Aorta (tissue), 5 donors: ENCODE measurements at regions not wholly inside any gene's neighbourhood (a gene's known extent, or its start where the extent isn't known, plus 50 kb on each side); places are given as distances from the start of the nearest gene placed in this dataset.

Experiments
- ATAC-seq: fragments of 200-7000 bp; cut with Tn5 transposase; one replicate; pipeline ENCODE4 v1.9.1; 2022; ENCODE audit warnings: moderate library complexity; ENCODE audit not compliant: low FRiP score
- DNase-seq, 2 donors: peaks; one replicate each; pipeline ENCODE4 v3.0.0-alpha.2; 2020
- H3K27ac ChIP-seq, 2 donors: one replicate each; pipeline ENCODE4 v1.5.1; 2013; ENCODE audit warnings: low read length in 2 of 2, mild to moderate bottlenecking in 2 of 2, moderate library complexity in 2 of 2, control low read depth in 1 of 2, inconsistent platforms in 1 of 2, low read depth in 1 of 2
- H3K27me3 ChIP-seq, 2 donors: one replicate each; pipeline ENCODE4 v1.6.1; 2013; ENCODE audit warnings: control low read depth in 1 of 2, low read length in 1 of 2, mild to moderate bottlenecking in 1 of 2, moderate library complexity in 1 of 2; ENCODE audit not compliant: insufficient read depth in 2 of 2, control insufficient read depth in 1 of 2
- H3K36me3 ChIP-seq, 2 donors: one replicate each; pipeline ENCODE4 v1.6.1; 2013; ENCODE audit warnings: control low read depth in 1 of 2, low read length in 1 of 2, mild to moderate bottlenecking in 1 of 2; ENCODE audit not compliant: insufficient read depth in 2 of 2, control insufficient read depth in 1 of 2
- H3K4me1 ChIP-seq, 2 donors: one replicate each; pipeline ENCODE4 v1.6.1; 2013; ENCODE audit warnings: low read length in 2 of 2, control low read depth in 1 of 2, mild to moderate bottlenecking in 1 of 2, moderate library complexity in 1 of 2; ENCODE audit not compliant: insufficient read depth in 2 of 2, control insufficient read depth in 1 of 2
- H3K4me3 ChIP-seq, 2 donors: one replicate each; pipeline ENCODE4 v1.5.1; 2013; ENCODE audit warnings: low read length in 2 of 2, control low read depth in 1 of 2, mild to moderate bottlenecking in 1 of 2
- H3K9me3 ChIP-seq: one replicate; pipeline ENCODE4 v1.6.1; 2013; ENCODE audit warnings: mild to moderate bottlenecking, low read length; ENCODE audit not compliant: control insufficient read depth
- WGBS, 2 donors: extraction: QIAGEN DNeasy Blood & Tissue Kit; methylation state at CpG; one replicate each; pipeline ENCODE4 v1.1.7; 2013; 5-methylcytosine and 5-hydroxymethylcytosine counted together
- intact Hi-C, 2 donors: fragments of 100-400 bp; cut with DNase I; formaldehyde crosslinking; loops; one replicate each; pipeline versions ENCODE4 v1.14.2 to v1.15.0; 2022
- donor health status: healthy with polysubstance abuse.
- donor health status: Bipolar disorder and iron deficiency.
- donor health status: DM: no; HTN: no; CAD: no.
- donor health status: DM: no; HTN: no; CAD: no.
- donor health status: DM: yes; HTN: yes; CAD: no.

DNA sequence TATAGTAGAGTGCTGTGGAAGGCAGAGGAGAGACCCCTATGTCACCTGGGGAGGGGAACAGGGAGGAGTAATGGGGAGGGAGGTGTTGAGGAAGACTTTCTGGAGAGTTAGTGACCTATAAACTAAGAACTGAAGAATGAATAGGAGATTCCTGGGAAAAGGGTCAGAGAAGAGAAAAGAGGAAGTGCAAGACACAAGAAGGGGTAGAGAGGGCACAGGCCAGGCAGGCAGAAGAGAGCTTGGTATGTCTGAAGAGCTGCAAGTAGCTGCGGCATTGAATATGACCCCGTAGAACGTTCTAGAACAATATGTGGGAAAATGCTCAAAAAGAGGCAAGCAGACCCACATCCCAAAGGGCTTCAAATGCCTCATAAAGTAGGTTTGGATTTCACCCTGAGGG lies 361.2 kb downstream of the PRDM2 start:
- DNase-seq (no peak), ATAC-seq (no peak)
- H3K36me3 ChIP-seq = no peaks in the 10 kb centered on the region
- intact Hi-C loops = no loop called here
- no peak overlapping the region for H3K4me3 ChIP-seq
- no peaks in the 10 kb centered on the region for H3K4me1 ChIP-seq
- H3K27ac ChIP-seq = no peak overlapping the region
- H3K9me3 ChIP-seq = no peaks in the 10 kb centered on the region
- no peaks in the 10 kb centered on the region for H3K27me3 ChIP-seq
- 90 to 99% methylated on average over 3 of the region's 3 CpGs for WGBS, 2 donors

DNA sequence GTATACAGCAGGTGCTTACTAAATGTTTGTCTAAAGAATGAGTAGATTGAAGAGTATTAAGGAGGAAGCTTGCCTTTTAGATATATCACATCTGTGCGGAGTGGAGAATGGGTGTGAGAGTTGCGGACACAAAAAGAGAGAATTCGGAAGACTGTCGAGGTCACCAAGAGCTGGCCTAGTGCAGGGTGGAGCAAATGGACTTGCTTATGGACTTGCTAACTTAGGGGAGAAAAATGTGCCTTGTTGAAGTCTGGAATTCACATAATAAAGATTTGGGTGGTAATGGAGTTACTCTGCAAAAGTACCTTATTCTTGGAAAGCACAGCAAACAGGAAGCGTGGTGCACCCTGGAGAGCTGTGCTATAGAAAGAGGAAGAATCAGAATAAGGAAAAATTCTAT lies 361.7 kb downstream of the PRDM2 start:
- no peaks in the 10 kb centered on the region for H3K4me1 ChIP-seq
- H3K27ac ChIP-seq = no peak overlapping the region
- 92 to 93% methylated on average over 5 of the region's 5 CpGs for WGBS, 2 donors
- intact Hi-C loops = no loop called here
- no peaks in the 10 kb centered on the region for H3K9me3 ChIP-seq
- DNase-seq (no peak), ATAC-seq (no peak)
- H3K4me3 ChIP-seq = no peak overlapping the region
- H3K36me3 ChIP-seq = no peaks in the 10 kb centered on the region
- H3K27me3 ChIP-seq = no peaks in the 10 kb centered on the region

DNA sequence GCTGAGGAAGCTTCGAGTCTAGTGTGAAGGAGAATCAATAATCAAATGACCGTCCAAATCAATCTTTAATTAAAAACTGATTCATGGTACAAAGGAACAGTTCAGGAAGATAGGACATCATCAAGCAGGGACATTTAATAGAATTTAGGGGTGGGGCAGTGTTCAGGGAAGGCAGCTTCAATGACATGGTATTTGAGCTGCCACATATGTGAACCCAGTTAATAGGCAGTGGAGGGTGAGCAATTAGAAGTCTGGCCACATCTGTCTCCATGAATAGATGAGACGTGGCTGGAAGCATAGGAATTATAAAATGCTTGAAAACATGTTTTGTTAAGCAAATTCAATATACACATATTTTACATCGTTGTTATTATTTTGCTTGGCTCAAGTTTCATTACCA lies 362.7 kb downstream of the PRDM2 start:
- intact Hi-C loops = no loop called here
- ATAC-seq (no peak), DNase-seq (no peak)
- Histone ChIP-seq H3K4me1 (no peaks in the 10 kb centered on the region), H3K27me3 (no peaks in the 10 kb centered on the region), H3K36me3 (no peaks in the 10 kb centered on the region), H3K27ac (no peak overlapping the region), H3K4me3 (no peak overlapping the region), H3K9me3 (no peaks in the 10 kb centered on the region)
- WGBS, 2 donors = 73 to 77% methylated on average over 4 of the region's 4 CpGs

DNA sequence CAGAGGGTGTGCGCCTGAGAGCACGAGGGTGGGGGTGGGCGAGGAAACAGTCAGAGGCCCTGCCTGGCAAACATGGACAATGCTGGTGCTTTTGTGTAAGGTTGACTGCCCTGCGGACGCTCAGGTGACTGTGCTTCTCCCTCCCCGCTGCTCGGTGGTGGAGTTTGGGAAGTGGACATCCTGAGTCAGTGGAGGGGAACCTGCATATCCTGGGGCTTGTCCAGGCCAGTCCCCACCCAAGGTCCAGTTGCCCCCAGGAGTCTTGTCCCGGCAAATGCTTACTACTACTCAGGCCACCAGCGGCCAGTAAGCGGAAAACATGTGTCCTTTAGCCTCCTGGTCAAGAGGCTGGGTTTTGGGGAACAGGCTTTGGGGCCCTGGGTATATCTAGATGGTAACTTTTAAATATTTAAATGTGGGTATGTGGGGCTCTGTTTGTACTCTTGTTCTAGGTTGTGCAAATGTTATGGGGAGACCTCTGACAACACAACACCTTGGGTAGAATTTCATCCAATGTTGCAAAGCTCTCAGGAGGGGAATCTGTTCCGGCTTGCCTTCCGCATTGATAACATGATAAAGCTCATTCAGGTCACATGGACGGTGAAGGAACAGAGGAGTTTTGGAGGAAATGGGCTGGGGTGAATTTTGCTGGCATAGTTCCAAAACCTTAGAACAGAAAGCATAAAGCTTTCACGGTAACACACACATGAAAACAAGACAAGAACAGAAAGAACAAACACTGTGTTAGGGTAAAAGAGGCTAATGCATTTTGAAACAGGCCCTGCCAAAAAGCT lies 364.9 kb downstream of the PRDM2 start:
- 74 to 79% methylated on average over 14 of the region's 14 CpGs for WGBS, 2 donors
- Histone ChIP-seq H3K4me3 (no peak overlapping the region), H3K9me3 (no peaks in the 10 kb centered on the region), H3K27me3 (no peaks in the 10 kb centered on the region), H3K27ac (no peak overlapping the region), H3K4me1 (no peaks in the 10 kb centered on the region), H3K36me3 (no peaks in the 10 kb centered on the region)
- no peak for DNase-seq
- intact Hi-C loops = no loop called here
- no peak for ATAC-seq

DNA sequence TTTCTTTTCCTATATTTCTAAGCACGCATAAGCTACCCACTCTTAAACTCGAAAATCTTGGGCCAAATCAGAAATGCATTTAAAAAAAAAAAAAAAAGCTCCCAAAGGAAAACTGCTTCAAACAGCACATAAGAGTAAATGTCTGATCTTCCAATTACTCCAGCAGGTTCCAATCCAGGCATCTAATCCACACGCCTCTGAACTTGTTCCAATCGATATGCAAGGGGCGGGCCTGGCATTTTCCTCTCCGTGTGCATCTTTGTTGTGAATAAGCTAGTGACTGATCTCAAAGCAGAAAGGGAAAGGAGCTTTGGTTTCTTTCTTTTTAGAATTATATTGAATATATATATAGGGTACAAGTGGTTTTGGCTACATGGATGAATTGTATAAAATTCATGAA lies 365.5 kb downstream of the PRDM2 start:
- intact Hi-C loops = no loop called here
- ATAC-seq (no peak), DNase-seq (no peak)
- no peak overlapping the region for H3K27ac ChIP-seq
- no peak overlapping the region for H3K4me3 ChIP-seq
- WGBS, 2 donors = 82 to 84% methylated on average over 6 of the region's 6 CpGs
- H3K27me3 ChIP-seq = no peaks in the 10 kb centered on the region
- no peaks in the 10 kb centered on the region for H3K4me1 ChIP-seq
- H3K36me3 ChIP-seq = no peaks in the 10 kb centered on the region
- no peaks in the 10 kb centered on the region for H3K9me3 ChIP-seq

DNA sequence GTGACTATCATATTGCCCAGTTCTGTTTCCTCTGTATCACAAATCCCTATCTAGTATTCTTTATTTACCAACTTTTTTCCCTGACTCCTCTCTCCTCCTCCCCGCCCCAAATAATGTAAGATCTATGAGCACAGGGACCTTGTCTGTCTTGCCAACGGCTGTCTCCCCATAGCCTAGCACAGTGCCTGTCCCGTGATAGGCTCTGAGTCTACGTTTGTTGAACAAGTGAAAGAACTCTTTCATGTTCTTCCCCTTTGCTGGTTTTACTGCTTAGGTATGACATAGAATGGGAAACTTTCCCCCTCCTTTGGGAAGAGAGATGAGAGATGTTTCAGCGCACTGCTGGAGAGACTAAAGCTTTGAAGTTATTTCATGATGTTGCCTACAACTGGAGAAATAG lies 367.0 kb downstream of the PRDM2 start:
- ATAC-seq (no peak), DNase-seq (no peak)
- no peaks in the 10 kb centered on the region for H3K36me3 ChIP-seq
- H3K4me1 ChIP-seq = no peaks in the 10 kb centered on the region
- H3K4me3 ChIP-seq = no peak overlapping the region
- intact Hi-C loops = no loop called here
- no peaks in the 10 kb centered on the region for H3K9me3 ChIP-seq
- WGBS, 2 donors = 81 to 87% methylated on average over 5 of the region's 5 CpGs
- no peak overlapping the region for H3K27ac ChIP-seq
- no peaks in the 10 kb centered on the region for H3K27me3 ChIP-seq

DNA sequence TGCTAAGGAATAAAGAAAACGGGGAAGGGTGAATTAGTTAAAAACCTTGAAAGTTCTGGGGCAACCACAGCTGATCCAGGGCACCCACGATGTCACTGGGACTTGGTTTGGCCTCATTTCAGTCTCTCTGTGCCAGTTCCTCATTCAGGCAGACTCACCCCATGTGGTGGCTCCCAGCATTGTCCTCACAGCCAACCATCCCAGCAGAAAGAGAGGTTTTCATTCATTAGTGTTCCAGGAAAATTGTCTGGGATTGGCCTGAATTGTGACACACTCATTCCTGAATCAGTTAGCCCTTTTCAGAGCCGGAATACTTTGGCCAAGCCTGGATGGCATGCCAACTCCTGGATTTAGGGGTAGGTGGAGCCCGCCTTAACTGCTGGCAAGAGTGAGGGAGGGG lies 367.7 kb downstream of the PRDM2 start:
- DNase-seq (no peak), ATAC-seq (no peak)
- no peaks in the 10 kb centered on the region for H3K36me3 ChIP-seq
- intact Hi-C loops = no loop called here
- 55 to 60% methylated on average over 4 of the region's 4 CpGs for WGBS, 2 donors
- H3K27ac ChIP-seq = no peak overlapping the region
- no peaks in the 10 kb centered on the region for H3K9me3 ChIP-seq
- no peaks in the 10 kb centered on the region for H3K27me3 ChIP-seq
- H3K4me1 ChIP-seq = no peaks in the 10 kb centered on the region
- H3K4me3 ChIP-seq = no peak overlapping the region

DNA sequence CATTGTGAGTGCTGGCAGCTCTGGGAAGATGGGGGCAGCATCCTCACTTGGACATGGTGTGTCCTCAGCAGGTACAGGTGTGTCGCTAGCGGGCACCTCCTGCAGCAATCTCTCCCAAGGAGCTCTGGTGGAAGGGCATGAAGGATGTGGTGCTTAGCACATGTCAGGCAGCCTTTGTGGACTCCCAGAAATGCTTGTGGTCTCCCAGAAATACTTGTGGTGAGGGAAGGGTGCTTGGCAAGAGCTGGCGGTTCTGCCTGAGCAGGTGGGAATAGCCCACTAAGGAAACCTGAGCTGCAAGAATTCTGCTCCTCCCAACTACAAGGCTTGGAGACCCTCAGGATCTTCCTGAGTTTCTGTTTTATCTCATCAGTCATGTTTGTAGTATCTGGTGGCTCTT lies 371.6 kb downstream of the PRDM2 start:
- H3K27me3 ChIP-seq = no peaks in the 10 kb centered on the region
- no peak overlapping the region for H3K4me3 ChIP-seq
- H3K27ac ChIP-seq = no peak overlapping the region
- no peaks in the 10 kb centered on the region for H3K36me3 ChIP-seq
- H3K9me3 ChIP-seq = peaks cover 3% of the 10 kb centered on the region
- intact Hi-C loops = no loop called here
- no peaks in the 10 kb centered on the region for H3K4me1 ChIP-seq
- ATAC-seq (no peak), DNase-seq (no peak)
- WGBS, 2 donors = 77 to 90% methylated on average over 3 of the region's 3 CpGs

DNA sequence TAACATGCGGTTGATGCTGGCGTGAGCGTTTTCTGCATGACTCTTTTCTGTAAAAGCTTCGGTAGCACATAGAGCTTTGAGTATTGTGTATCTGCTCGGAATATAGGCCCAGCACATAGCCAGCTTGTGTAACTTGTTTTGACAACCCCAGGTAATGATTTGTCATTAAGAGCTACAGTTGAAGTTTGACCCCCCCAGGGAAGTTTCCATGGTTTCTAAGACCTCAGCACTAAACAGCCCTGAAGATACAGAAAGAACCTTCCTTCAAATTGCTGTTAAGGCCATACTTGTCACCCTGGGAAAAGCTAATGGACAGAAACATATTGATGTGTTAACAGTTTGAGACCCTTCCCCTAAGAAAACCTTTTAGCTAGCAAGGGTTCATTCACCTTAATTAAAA lies 380.7 kb downstream of the PRDM2 start:
- ATAC-seq (no peak), DNase-seq (no peak)
- H3K27ac ChIP-seq = no peak overlapping the region
- H3K4me3 ChIP-seq = no peak overlapping the region
- no peaks in the 10 kb centered on the region for H3K4me1 ChIP-seq
- H3K27me3 ChIP-seq = no peaks in the 10 kb centered on the region
- intact Hi-C loops = no loop called here
- H3K9me3 ChIP-seq = peaks cover 5% of the 10 kb centered on the region
- H3K36me3 ChIP-seq = no peaks in the 10 kb centered on the region
- 89 to 93% methylated on average over 5 of the region's 5 CpGs for WGBS, 2 donors
